M059J (cell line): ENCODE measurements at regions not wholly inside any gene's neighbourhood (a gene's known extent, or its start where the extent isn't known, plus 50 kb on each side); places are given as distances from the start of the nearest gene placed in this dataset.

Experiments
- DNase-seq: peaks from one replicate; pipeline ENCODE4 v3.0.0-alpha.2; 2012; ENCODE audit warnings: low read depth

GRCh38 chr5:3654515-3654914 lies 58.9 kb downstream of the IRX1 start:
- no peak for DNase-seq

GRCh38 chr5:3656803-3657202 lies 61.2 kb downstream of the IRX1 start:
- DNase-seq, result no peak

GRCh38 chr5:3657364-3658022 lies 61.9 kb downstream of the IRX1 start:
- no peak for DNase-seq

GRCh38 chr5:3658929-3659328 lies 63.3 kb downstream of the IRX1 start:
- DNase-seq, result no peak

- no peak for DNase-seq
Observed at GRCh38 chr5:3659907-3660306, 64.3 kb downstream of the IRX1 start.

- DNase-seq, result no peak
Observed at GRCh38 chr5:3660630-3661029, 65.0 kb downstream of the IRX1 start.

- DNase-seq, result no peak
Observed at GRCh38 chr5:3661755-3662296, 66.2 kb downstream of the IRX1 start.

GRCh38 chr5:3662344-3662743 lies 66.7 kb downstream of the IRX1 start:
- DNase-seq, result no peak

- DNase-seq, result no peak
Observed at GRCh38 chr5:3671337-3671736, 75.7 kb downstream of the IRX1 start.

GRCh38 chr5:3678801-3679200 lies 83.2 kb downstream of the IRX1 start:
- no peak for DNase-seq

- no peak for DNase-seq
Observed at GRCh38 chr5:3680821-3681220, 85.2 kb downstream of the IRX1 start.

- no peak for DNase-seq
Observed at GRCh38 chr5:3684118-3684517, 88.5 kb downstream of the IRX1 start.

GRCh38 chr5:3684771-3685354 lies 89.2 kb downstream of the IRX1 start:
- no peak for DNase-seq

GRCh38 chr5:3694819-3695218 lies 99.2 kb downstream of the IRX1 start:
- DNase-seq, result peak; percentile 7

GRCh38 chr5:3695818-3696217 lies 100.2 kb downstream of the IRX1 start:
- no peak for DNase-seq

GRCh38 chr5:3698412-3698811 lies 102.8 kb downstream of the IRX1 start:
- no peak for DNase-seq

GRCh38 chr5:3701694-3702093 lies 106.1 kb downstream of the IRX1 start:
- DNase-seq, result no peak

GRCh38 chr5:3704661-3705060 lies 109.0 kb downstream of the IRX1 start:
- DNase-seq, result no peak

GRCh38 chr5:3709068-3709716 lies 113.6 kb downstream of the IRX1 start:
- DNase-seq, result no peak

- no peak for DNase-seq
Observed at GRCh38 chr5:3709717-3710348, 114.2 kb downstream of the IRX1 start.

- no peak for DNase-seq
Observed at GRCh38 chr5:3715062-3715461, 119.4 kb downstream of the IRX1 start.

- no peak for DNase-seq
Observed at GRCh38 chr5:3729631-3730030, 134.0 kb downstream of the IRX1 start.

- no peak for DNase-seq
Observed at GRCh38 chr5:3734632-3735031, 139.0 kb downstream of the IRX1 start.
